GM12878 (cell line): ENCODE measurements at regions not wholly inside any gene's neighbourhood (a gene's known extent, or its start where the extent isn't known, plus 50 kb on each side); places are given as distances from the start of the nearest gene placed in this dataset.

ENCODE experiments used
- ATAC-seq: fragments of 200-7000 bp; cut with Tn5 transposase; 3 replicates; pipeline ENCODE4 v1.9.1; 2020; ENCODE audit warnings: mild to moderate bottlenecking, moderate library complexity
- BruUV-seq: library from RNA; stranded (reverse); fragments of 400-500 nt; replicated peaks from 2 replicates; lab custom pipeline; 2021; lab: Mats Ljungman, UMichigan
- CTCF ChIA-PET: fragments of 300-600 bp; sonication (Branson Sonifier 250); formaldehyde crosslinking; extraction: SDS; loops from one replicate; lab custom pipeline; 2021; ENCODE audit warnings: inconsistent platforms; lab: Yijun Ruan, JAX
- POLR2A ChIA-PET: fragments of 350-600 bp; formaldehyde crosslinking; extraction: SDS; loops from one replicate; lab custom pipeline; 2021; ENCODE audit warnings: inconsistent platforms; lab: Charles Lee
- RAD21 ChIA-PET: fragments of 300-600 bp; sonication (Branson Sonifier 250); formaldehyde crosslinking; loops from one replicate; lab custom pipeline; 2023; ENCODE audit warnings: antibody characterized with exemption; ENCODE audit not compliant: unreplicated experiment; lab: Charles Lee
- SMC1A ChIA-PET: fragments of 300-600 bp; sonication (Branson Sonifier 250); formaldehyde crosslinking; loops from one replicate; lab custom pipeline; 2023; ENCODE audit not compliant: unreplicated experiment, uncharacterized antibody; lab: Charles Lee
- DNase-seq: peaks from one replicate; pipeline ENCODE4 v3.0.0-alpha.2; 2011; ENCODE audit warnings: low read depth, low spot score
- FAIRE-seq: peaks from 3 replicates; lab custom pipeline; 2011; peaks lifted over from hg19 to GRCh38; lab: Jason Lieb, UNC
- H2AFZ ChIP-seq: 2 replicates; pipeline ENCODE4 v1.6.0; 2011; ENCODE audit warnings: low read depth, low read length, control low read depth; ENCODE audit not compliant: control insufficient read depth
- H3K27ac ChIP-seq: 2 replicates; pipeline ENCODE4 v1.5.1; 2011; ENCODE audit warnings: control low read depth; ENCODE audit not compliant: control insufficient read depth, insufficient read depth
- H3K27me3 ChIP-seq, 2 experiments: replicated peaks in 1 of 2; 2 replicates each; pipeline versions ENCODE4 v1.6.0 to v1.6.1; 2011; ENCODE audit warnings: low read length in 1 of 2; ENCODE audit not compliant: control insufficient read depth in 2 of 2, insufficient read depth in 2 of 2
- H3K36me3 ChIP-seq, 2 experiments: 2 replicates each; pipeline ENCODE4 v1.5.1; 2011; ENCODE audit warnings: low read length in 1 of 2; ENCODE audit not compliant: control insufficient read depth in 2 of 2, insufficient read depth in 2 of 2
- H3K4me1 ChIP-seq: 2 replicates; pipeline ENCODE4 v1.6.1; 2011; ENCODE audit warnings: mild to moderate bottlenecking, low read length, moderate library complexity, mixed read lengths; ENCODE audit not compliant: control insufficient read depth, insufficient read depth
- H3K4me2 ChIP-seq: 2 replicates; pipeline ENCODE4 v1.6.0; 2011; ENCODE audit warnings: control low read depth; ENCODE audit not compliant: control insufficient read depth, insufficient read depth
- H3K4me3 ChIP-seq: fragments of 200-600 bp; sonication (generic); 2 replicates; pipeline ENCODE4 v1.5.1; 2016
- H3K79me2 ChIP-seq: 2 replicates; pipeline ENCODE4 v1.6.0; 2011; ENCODE audit warnings: low read length; ENCODE audit not compliant: control insufficient read depth, insufficient read depth
- H3K9ac ChIP-seq: 2 replicates; pipeline ENCODE4 v1.8.0; 2011; ENCODE audit warnings: low read length, control low read depth, mixed read lengths; ENCODE audit not compliant: control insufficient read depth, insufficient read depth
- H3K9me3 ChIP-seq: replicated peaks from 3 replicates; pipeline ENCODE4 v1.5.1; 2011; ENCODE audit warnings: mild to moderate bottlenecking, low read length; ENCODE audit not compliant: control insufficient read depth, insufficient read depth
- H4K20me1 ChIP-seq: 2 replicates; pipeline ENCODE4 v1.6.0; 2011; ENCODE audit not compliant: control insufficient read depth, insufficient read depth
- BRCA1 ChIP-seq: IDR thresholded peaks from 2 replicates; pipeline ENCODE4 v1.6.1; 2011; ENCODE audit warnings: low read depth, low read length, improper control_type of control experiment
- DPF2 ChIP-seq: fragments of 450-650 bp; IDR thresholded peaks from 2 replicates; pipeline ENCODE4 v1.6.1; 2017; ENCODE audit warnings: mild to moderate bottlenecking
- GABPA ChIP-seq: IDR thresholded peaks from 2 replicates; pipeline ENCODE4 v1.6.1; 2014; ENCODE audit warnings: antibody characterized with exemption, low read depth, mild to moderate bottlenecking, inconsistent platforms
- GATAD2B ChIP-seq: fragments of 450-650 bp; conservative IDR thresholded peaks from 2 replicates; pipeline ENCODE4 v1.6.1; 2017; ENCODE audit warnings: low read depth, mild to moderate bottlenecking, moderate library complexity
- HDAC2 ChIP-seq: fragments of 200-600 bp; sonication (generic); IDR thresholded peaks from 2 replicates; pipeline ENCODE4 v1.6.1; 2017
- RB1 ChIP-seq: fragments of 450-650 bp; formaldehyde crosslinking; IDR thresholded peaks from 2 replicates; pipeline ENCODE4 v1.6.1; 2017; ENCODE audit warnings: mild to moderate bottlenecking, borderline replicate concordance
- SRF ChIP-seq, 2 experiments: IDR thresholded peaks; 2 replicates each; pipeline ENCODE4 v1.6.1; 2011; ENCODE audit warnings: low read depth in 2 of 2, low read length in 2 of 2, mild to moderate bottlenecking in 1 of 2, moderate library complexity in 1 of 2
- WGBS: methylation state at CpG from one replicate; pipeline ENCODE4 v1.1.6; 2016; ENCODE audit warnings: low lambda C conversion rate; ENCODE audit not compliant: insufficient replicate concordance, insufficient coverage; ENCODE audit errors: missing lambda C conversion rate; 5-methylcytosine and 5-hydroxymethylcytosine counted together
- in situ Hi-C: fragments of 300-500 bp; cut with MboI; formaldehyde crosslinking; loops from 9 replicates; pipeline ENCODE4 v1.14.3; 2018; ENCODE audit warnings: mixed read lengths
- intact Hi-C: fragments of 100-400 bp; cut with micrococcal nuclease; formaldehyde crosslinking; loops from one replicate; pipeline ENCODE4 v1.14.2; 2022; ENCODE audit not compliant: unreplicated experiment
- TF ChIP-seq, protein P1 (sequence below): fragments of 450-650 bp; IDR thresholded peaks from 2 replicates; pipeline ENCODE4 v1.6.1; 2018; ENCODE audit warnings: mild to moderate bottlenecking, low read depth, moderate library complexity; ENCODE audit not compliant: partially characterized antibody
- TF ChIP-seq, protein P2 (sequence below): fragments of 450-650 bp; IDR thresholded peaks from 2 replicates; pipeline ENCODE4 v1.6.1; 2017; ENCODE audit warnings: mild to moderate bottlenecking, moderate library complexity
- TF ChIP-seq, protein P3 (sequence below): fragments of 450-650 bp; IDR thresholded peaks from 2 replicates; pipeline ENCODE4 v1.6.1; 2017; ENCODE audit warnings: mild to moderate bottlenecking

DNA sequence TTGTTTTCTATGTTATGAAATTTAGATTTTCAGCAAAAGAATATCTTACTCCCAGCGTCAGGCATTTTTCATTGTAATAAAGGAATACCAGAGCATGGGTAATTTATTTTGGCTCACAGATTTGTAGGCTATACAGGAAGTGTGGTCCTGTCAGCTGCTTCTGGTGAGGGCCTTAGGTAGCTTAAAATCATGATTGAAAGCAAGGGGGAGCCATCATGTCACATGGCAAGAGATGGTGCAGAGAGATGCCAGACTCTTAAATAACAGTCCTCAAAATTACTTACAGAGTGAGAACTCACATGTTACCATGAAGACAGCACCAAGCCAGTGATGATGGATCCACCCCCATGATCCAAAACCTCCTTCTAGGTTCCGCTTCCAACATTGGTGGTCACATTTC lies 825.0 kb upstream of the CHORDC1 start:
- intact Hi-C loops (no loop called here), in situ Hi-C loops (no loop called here)
- no peaks in the 10 kb centered on the region for H3K36me3 ChIP-seq
- DNase-seq = no peak
- no peaks in the 10 kb centered on the region for H3K4me1 ChIP-seq
- no peaks in the 10 kb centered on the region for H3K27me3 ChIP-seq
- H3K9me3 ChIP-seq = no peaks in the 10 kb centered on the region
- no peak for ATAC-seq
- no peaks in the 10 kb centered on the region for H3K79me2 ChIP-seq
- ChIA-PET SMC1A (no interaction called here), CTCF (interaction anchor here (1.2 kb wide), 1 partner anchor 200 kb away, joined by 3 read pairs; no protein-coding TSS in a partner anchor), POLR2A (no interaction called here), RAD21 (no interaction called here)
- WGBS = 25% methylated on average over 2 of the region's 2 CpGs
- no peak overlapping the region for H3K27ac ChIP-seq
- H2AFZ ChIP-seq = no peak overlapping the region
- no TSS peak for BruUV-seq
- no peak overlapping the region for H3K9ac ChIP-seq
- FAIRE-seq = no peak
- no peaks in the 10 kb centered on the region for H4K20me1 ChIP-seq
- H3K4me2 ChIP-seq = no peak overlapping the region
- H3K4me3 ChIP-seq = no peak overlapping the region
- TF ChIP-seq, protein P1, sequence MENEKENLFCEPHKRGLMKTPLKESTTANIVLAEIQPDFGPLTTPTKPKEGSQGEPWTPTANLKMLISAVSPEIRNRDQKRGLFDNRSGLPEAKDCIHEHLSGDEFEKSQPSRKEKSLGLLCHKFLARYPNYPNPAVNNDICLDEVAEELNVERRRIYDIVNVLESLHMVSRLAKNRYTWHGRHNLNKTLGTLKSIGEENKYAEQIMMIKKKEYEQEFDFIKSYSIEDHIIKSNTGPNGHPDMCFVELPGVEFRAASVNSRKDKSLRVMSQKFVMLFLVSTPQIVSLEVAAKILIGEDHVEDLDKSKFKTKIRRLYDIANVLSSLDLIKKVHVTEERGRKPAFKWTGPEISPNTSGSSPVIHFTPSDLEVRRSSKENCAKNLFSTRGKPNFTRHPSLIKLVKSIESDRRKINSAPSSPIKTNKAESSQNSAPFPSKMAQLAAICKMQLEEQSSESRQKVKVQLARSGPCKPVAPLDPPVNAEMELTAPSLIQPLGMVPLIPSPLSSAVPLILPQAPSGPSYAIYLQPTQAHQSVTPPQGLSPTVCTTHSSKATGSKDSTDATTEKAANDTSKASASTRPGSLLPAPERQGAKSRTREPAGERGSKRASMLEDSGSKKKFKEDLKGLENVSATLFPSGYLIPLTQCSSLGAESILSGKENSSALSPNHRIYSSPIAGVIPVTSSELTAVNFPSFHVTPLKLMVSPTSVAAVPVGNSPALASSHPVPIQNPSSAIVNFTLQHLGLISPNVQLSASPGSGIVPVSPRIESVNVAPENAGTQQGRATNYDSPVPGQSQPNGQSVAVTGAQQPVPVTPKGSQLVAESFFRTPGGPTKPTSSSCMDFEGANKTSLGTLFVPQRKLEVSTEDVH = no peak

DNA sequence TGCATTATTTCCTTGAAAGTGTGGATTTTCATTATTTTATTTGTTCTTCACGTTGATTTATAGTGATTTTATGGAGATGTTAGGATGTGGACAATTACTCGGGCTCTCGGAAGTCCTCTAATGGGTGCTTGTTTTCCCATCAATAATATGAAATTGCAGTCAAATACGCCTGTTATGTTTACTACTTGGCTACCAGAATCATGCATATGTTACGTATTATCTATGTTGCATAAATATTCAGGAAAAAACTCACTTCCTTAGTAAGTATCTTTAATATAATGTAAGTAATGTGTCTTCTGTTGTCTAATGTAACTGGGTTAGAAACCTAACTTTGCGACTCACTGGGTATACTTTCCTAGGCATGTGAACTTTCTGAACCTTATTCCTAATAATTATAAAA lies 823.4 kb upstream of the CHORDC1 start:
- DNase-seq (no peak), FAIRE-seq (no peak), ATAC-seq (no peak)
- Histone ChIP-seq H2AFZ (no peak overlapping the region), H3K9ac (no peak overlapping the region), H3K27me3 (no peaks in the 10 kb centered on the region), H3K9me3 (no peaks in the 10 kb centered on the region), H3K4me2 (no peak overlapping the region), H3K4me1 (no peaks in the 10 kb centered on the region), H4K20me1 (no peaks in the 10 kb centered on the region), H3K27ac (no peak overlapping the region), H3K79me2 (no peaks in the 10 kb centered on the region), H3K4me3 (no peak overlapping the region), H3K36me3 (no peaks in the 10 kb centered on the region)
- ChIA-PET POLR2A (no interaction called here), RAD21 (no interaction called here), SMC1A (no interaction called here), CTCF (no interaction called here)
- 31% methylated on average over 6 of the region's 6 CpGs for WGBS
- in situ Hi-C loops (no loop called here), intact Hi-C loops (no loop called here)
- no TSS peak for BruUV-seq
- TF ChIP-seq, protein P2, sequence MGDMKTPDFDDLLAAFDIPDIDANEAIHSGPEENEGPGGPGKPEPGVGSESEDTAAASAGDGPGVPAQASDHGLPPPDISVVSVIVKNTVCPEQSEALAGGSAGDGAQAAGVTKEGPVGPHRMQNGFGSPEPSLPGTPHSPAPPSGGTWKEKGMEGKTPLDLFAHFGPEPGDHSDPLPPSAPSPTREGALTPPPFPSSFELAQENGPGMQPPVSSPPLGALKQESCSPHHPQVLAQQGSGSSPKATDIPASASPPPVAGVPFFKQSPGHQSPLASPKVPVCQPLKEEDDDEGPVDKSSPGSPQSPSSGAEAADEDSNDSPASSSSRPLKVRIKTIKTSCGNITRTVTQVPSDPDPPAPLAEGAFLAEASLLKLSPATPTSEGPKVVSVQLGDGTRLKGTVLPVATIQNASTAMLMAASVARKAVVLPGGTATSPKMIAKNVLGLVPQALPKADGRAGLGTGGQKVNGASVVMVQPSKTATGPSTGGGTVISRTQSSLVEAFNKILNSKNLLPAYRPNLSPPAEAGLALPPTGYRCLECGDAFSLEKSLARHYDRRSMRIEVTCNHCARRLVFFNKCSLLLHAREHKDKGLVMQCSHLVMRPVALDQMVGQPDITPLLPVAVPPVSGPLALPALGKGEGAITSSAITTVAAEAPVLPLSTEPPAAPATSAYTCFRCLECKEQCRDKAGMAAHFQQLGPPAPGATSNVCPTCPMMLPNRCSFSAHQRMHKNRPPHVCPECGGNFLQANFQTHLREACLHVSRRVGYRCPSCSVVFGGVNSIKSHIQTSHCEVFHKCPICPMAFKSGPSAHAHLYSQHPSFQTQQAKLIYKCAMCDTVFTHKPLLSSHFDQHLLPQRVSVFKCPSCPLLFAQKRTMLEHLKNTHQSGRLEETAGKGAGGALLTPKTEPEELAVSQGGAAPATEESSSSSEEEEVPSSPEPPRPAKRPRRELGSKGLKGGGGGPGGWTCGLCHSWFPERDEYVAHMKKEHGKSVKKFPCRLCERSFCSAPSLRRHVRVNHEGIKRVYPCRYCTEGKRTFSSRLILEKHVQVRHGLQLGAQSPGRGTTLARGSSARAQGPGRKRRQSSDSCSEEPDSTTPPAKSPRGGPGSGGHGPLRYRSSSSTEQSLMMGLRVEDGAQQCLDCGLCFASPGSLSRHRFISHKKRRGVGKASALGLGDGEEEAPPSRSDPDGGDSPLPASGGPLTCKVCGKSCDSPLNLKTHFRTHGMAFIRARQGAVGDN = no peak
- TF ChIP-seq GATAD2B = no peak
- TF ChIP-seq HDAC2 = no peak
- no peak for TF ChIP-seq DPF2
- TF ChIP-seq, protein P3, sequence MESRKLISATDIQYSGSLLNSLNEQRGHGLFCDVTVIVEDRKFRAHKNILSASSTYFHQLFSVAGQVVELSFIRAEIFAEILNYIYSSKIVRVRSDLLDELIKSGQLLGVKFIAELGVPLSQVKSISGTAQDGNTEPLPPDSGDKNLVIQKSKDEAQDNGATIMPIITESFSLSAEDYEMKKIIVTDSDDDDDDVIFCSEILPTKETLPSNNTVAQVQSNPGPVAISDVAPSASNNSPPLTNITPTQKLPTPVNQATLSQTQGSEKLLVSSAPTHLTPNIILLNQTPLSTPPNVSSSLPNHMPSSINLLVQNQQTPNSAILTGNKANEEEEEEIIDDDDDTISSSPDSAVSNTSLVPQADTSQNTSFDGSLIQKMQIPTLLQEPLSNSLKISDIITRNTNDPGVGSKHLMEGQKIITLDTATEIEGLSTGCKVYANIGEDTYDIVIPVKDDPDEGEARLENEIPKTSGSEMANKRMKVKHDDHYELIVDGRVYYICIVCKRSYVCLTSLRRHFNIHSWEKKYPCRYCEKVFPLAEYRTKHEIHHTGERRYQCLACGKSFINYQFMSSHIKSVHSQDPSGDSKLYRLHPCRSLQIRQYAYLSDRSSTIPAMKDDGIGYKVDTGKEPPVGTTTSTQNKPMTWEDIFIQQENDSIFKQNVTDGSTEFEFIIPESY = no peak
- TF ChIP-seq BRCA1 = no peak
- no peak for TF ChIP-seq SRF (IDR thresholded peaks at IDR 0.05; ENCODE audit: low read depth in 2 of 2, low read length in 2 of 2)
- TF ChIP-seq GABPA = no peak
- no peak for TF ChIP-seq RB1
